Caco-2 (cell line): ENCODE measurements at regions not wholly inside any gene's neighbourhood (a gene's known extent, or its start where the extent isn't known, plus 50 kb on each side); places are given as distances from the start of the nearest gene placed in this dataset.

Experiments used
- BruUV-seq: library from RNA; stranded (reverse); fragments of 400-500 nt; replicated peaks from 2 replicates; lab custom pipeline; 2021; lab: Mats Ljungman, UMichigan
- CTCF ChIA-PET: fragments of 300-600 bp; sonication (Branson Sonifier 250); formaldehyde crosslinking; loops from one replicate; lab custom pipeline; 2022; ENCODE audit warnings: antibody characterized with exemption; lab: Charles Lee
- POLR2A ChIA-PET: fragments of 300-600 bp; sonication (Branson Sonifier 250); formaldehyde crosslinking; loops from one replicate; lab custom pipeline; 2022; ENCODE audit warnings: antibody characterized with exemption; lab: Charles Lee
- DNase-seq, 2 experiments: peaks; one replicate each; pipeline versions ENCODE4 v3.0.0 to v3.0.0-alpha.2; 2020 to 2022
- H3K27me3 ChIP-seq: replicated peaks from 2 replicates; pipeline ENCODE4 v1.6.0; 2011; ENCODE audit warnings: low read length; ENCODE audit not compliant: control insufficient read depth, insufficient read depth
- H3K36me3 ChIP-seq: 2 replicates; pipeline ENCODE4 v1.5.1; 2011; ENCODE audit warnings: low read length; ENCODE audit not compliant: control insufficient read depth, insufficient read depth
- H3K4me1 ChIP-seq: fragments of 250-450 bp; sonication (Bioruptor Pico); 2 replicates; pipeline ENCODE4 v1.5.1; 2020; ENCODE audit warnings: mild to moderate bottlenecking
- H3K4me3 ChIP-seq: 2 replicates; pipeline ENCODE4 v1.5.1; 2011; ENCODE audit warnings: low read depth, mild to moderate bottlenecking, control low read depth, low read length
- H3K9me3 ChIP-seq: fragments of 250-450 bp; sonication (Bioruptor Pico); 2 replicates; pipeline ENCODE4 v1.5.1; 2020; ENCODE audit warnings: mild to moderate bottlenecking, moderate library complexity
- H3K27ac Mint-ChIP-seq: one replicate; pipeline ENCODE4 v1.8.0; 2022; ENCODE audit warnings: mixed read lengths; ENCODE audit not compliant: unreplicated experiment
- H3K27me3 Mint-ChIP-seq: one replicate; pipeline ENCODE4 v1.8.0; 2022; ENCODE audit warnings: mixed read lengths; ENCODE audit not compliant: insufficient read depth, unreplicated experiment
- H3K36me3 Mint-ChIP-seq: one replicate; pipeline ENCODE4 v1.8.0; 2022; ENCODE audit warnings: mild to moderate bottlenecking, mixed read lengths; ENCODE audit not compliant: insufficient read depth, unreplicated experiment
- H3K4me1 Mint-ChIP-seq: one replicate; pipeline ENCODE4 v1.8.0; 2022; ENCODE audit warnings: low read depth, mixed read lengths; ENCODE audit not compliant: unreplicated experiment
- H3K4me3 Mint-ChIP-seq: one replicate; pipeline ENCODE4 v1.8.0; 2022; ENCODE audit warnings: mild to moderate bottlenecking, moderate library complexity, mixed read lengths; ENCODE audit not compliant: unreplicated experiment
- H3K9me3 Mint-ChIP-seq: one replicate; pipeline ENCODE4 v1.8.0; 2022; ENCODE audit warnings: mixed read lengths; ENCODE audit not compliant: unreplicated experiment
- intact Hi-C: fragments of 100-400 bp; cut with micrococcal nuclease; formaldehyde crosslinking; loops from one replicate; pipeline ENCODE4 v1.10.0; 2022; ENCODE audit not compliant: unreplicated experiment
- TF ChIP-seq, protein P1 (sequence below), 2 experiments: fragments of 200-600 bp in 1 of 2; IDR thresholded peaks; 1 replicate in 1 of 2; 2 replicates in 1 of 2; pipeline versions ENCODE4 v1.5.1 to v1.8.0; 2011 to 2022; ENCODE audit warnings: antibody characterized with exemption in 1 of 2, control low read depth in 1 of 2, inconsistent platforms in 1 of 2, low read depth in 1 of 2, low read length in 1 of 2, mild to moderate bottlenecking in 1 of 2, moderate library complexity in 1 of 2; ENCODE audit not compliant: insufficient read depth in 1 of 2, severe bottlenecking in 1 of 2, unreplicated experiment in 1 of 2

DNA sequence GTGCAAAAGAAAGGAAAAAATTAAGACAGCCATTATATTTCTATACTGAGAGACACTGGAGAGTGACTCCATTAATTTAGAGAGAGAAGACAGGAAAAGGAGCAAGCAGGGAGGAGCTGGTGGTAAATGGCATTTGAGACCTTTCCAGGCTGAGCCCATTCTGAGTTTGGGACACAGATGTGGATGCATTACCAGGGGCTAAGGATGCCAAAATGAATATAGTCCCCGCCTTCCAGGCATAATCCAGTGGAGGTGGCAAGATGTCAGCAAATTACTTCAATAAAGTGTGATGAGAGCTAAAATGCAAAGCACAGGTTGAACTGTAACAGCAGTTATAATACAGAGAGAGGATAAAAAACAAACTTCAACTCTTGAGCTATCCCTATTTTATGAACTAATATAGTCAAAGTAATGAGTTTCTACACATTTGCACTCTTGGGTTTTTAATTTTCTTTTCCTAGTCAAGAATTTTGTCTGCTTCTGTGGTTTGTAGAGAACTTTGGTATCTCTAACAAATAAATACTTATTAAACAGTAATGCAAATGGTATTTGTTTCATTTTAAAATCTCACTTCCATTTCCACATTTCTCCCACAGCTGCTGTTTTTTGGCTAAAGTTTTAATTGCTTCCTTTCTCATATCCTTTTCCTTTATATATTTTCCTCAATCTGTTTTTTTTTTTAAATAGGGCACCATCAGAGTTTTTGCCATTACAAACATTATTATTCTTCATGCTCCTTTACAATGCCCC lies 228.2 kb upstream of the KCNK2 start:
- no peaks in the 10 kb centered on the region for H3K36me3 ChIP-seq
- DNase-seq: no peak
- no TSS peak for BruUV-seq
- H3K4me3 ChIP-seq: no peak overlapping the region
- no peaks in the 10 kb centered on the region for H3K27me3 ChIP-seq
- intact Hi-C loops: no loop called here
- H3K9me3 Mint-ChIP-seq: peaks cover 9% of the 10 kb centered on the region
- no peaks in the 10 kb centered on the region for H3K27me3 Mint-ChIP-seq
- H3K4me1 Mint-ChIP-seq: no peaks in the 10 kb centered on the region
- no peaks in the 10 kb centered on the region for H3K4me1 ChIP-seq
- TF ChIP-seq, protein P1, sequence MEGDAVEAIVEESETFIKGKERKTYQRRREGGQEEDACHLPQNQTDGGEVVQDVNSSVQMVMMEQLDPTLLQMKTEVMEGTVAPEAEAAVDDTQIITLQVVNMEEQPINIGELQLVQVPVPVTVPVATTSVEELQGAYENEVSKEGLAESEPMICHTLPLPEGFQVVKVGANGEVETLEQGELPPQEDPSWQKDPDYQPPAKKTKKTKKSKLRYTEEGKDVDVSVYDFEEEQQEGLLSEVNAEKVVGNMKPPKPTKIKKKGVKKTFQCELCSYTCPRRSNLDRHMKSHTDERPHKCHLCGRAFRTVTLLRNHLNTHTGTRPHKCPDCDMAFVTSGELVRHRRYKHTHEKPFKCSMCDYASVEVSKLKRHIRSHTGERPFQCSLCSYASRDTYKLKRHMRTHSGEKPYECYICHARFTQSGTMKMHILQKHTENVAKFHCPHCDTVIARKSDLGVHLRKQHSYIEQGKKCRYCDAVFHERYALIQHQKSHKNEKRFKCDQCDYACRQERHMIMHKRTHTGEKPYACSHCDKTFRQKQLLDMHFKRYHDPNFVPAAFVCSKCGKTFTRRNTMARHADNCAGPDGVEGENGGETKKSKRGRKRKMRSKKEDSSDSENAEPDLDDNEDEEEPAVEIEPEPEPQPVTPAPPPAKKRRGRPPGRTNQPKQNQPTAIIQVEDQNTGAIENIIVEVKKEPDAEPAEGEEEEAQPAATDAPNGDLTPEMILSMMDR (IDR thresholded peaks at IDR 0.05; ENCODE audit: insufficient read depth in 1 of 2, low read depth in 1 of 2, low read length in 1 of 2, severe bottlenecking in 1 of 2, unreplicated experiment in 1 of 2): no peak
- no peak overlapping the region for H3K4me3 Mint-ChIP-seq
- CTCF ChIA-PET: no interaction called here
- no peaks in the 10 kb centered on the region for H3K9me3 ChIP-seq
- H3K36me3 Mint-ChIP-seq: no peaks in the 10 kb centered on the region
- POLR2A ChIA-PET: no interaction called here
- H3K27ac Mint-ChIP-seq: no peak overlapping the region

DNA sequence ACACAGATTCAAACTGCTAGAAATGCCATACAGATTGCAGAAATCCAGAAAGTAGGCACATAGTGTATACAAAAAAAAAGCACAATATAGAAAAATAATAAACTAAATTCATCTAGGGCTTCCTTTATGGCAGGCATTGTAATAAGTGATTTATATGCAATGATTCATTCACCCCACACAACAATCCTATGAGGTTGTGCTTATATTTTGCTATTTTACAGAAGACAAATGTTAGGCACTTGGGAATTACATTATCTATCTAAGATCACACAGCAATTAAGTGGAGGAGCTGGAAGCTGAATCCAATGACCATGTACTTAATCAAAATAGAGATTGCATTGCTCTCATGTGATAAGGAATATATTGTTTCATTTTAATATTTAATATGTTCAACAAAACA lies 225.7 kb upstream of the KCNK2 start:
- Mint-ChIP-seq H3K4me3 (no peak overlapping the region), H3K36me3 (no peaks in the 10 kb centered on the region), H3K4me1 (no peaks in the 10 kb centered on the region), H3K27me3 (no peaks in the 10 kb centered on the region), H3K9me3 (no peaks in the 10 kb centered on the region), H3K27ac (no peak overlapping the region)
- Histone ChIP-seq H3K4me1 (no peaks in the 10 kb centered on the region), H3K27me3 (no peaks in the 10 kb centered on the region), H3K4me3 (no peak overlapping the region), H3K36me3 (no peaks in the 10 kb centered on the region), H3K9me3 (no peaks in the 10 kb centered on the region)
- ChIA-PET CTCF (no interaction called here), POLR2A (no interaction called here)
- TF ChIP-seq, protein P1 (IDR thresholded peaks at IDR 0.05; ENCODE audit: insufficient read depth in 1 of 2, low read depth in 1 of 2, low read length in 1 of 2, severe bottlenecking in 1 of 2, unreplicated experiment in 1 of 2): no peak
- intact Hi-C loops: no loop called here
- no TSS peak for BruUV-seq
- DNase-seq: no peak

DNA sequence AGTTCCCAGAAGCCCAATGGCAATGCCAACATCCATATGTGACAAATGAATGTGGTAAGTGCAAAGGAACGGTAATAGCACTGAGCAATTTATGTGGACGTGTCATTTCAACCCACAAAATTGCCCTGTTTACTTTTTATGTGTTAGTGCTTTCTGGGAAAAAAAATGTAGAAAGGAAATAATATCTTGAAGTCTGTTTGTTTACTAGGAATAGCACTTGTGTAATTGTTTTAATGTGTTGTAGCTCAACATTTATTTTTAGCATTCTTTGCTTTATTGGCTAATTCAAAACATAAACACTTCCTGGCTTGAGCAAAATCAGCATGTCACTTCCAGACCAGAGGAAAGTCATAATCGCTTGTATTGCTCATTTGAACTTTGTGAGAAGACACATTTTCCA lies 224.8 kb upstream of the KCNK2 start:
- no peaks in the 10 kb centered on the region for H3K9me3 ChIP-seq
- no TSS peak for BruUV-seq
- no peak overlapping the region for H3K4me3 ChIP-seq
- H3K36me3 ChIP-seq: no peaks in the 10 kb centered on the region
- Mint-ChIP-seq H3K36me3 (no peaks in the 10 kb centered on the region), H3K9me3 (no peaks in the 10 kb centered on the region), H3K4me3 (no peak overlapping the region), H3K27ac (no peak overlapping the region), H3K4me1 (no peaks in the 10 kb centered on the region), H3K27me3 (no peaks in the 10 kb centered on the region)
- intact Hi-C loops: no loop called here
- POLR2A ChIA-PET: no interaction called here
- H3K27me3 ChIP-seq: no peaks in the 10 kb centered on the region
- no peaks in the 10 kb centered on the region for H3K4me1 ChIP-seq
- TF ChIP-seq, protein P1 (IDR thresholded peaks at IDR 0.05; ENCODE audit: insufficient read depth in 1 of 2, low read depth in 1 of 2, low read length in 1 of 2, severe bottlenecking in 1 of 2, unreplicated experiment in 1 of 2): no peak
- CTCF ChIA-PET: no interaction called here
- DNase-seq: no peak
